Heart right ventricle (tissue), 16 donors: ENCODE measurements at regions not wholly inside any gene's neighbourhood (a gene's known extent, or its start where the extent isn't known, plus 50 kb on each side); places are given as distances from the start of the nearest gene placed in this dataset.

Experiments used
- ATAC-seq, 8 donors: fragments of 200-7000 bp; cut with Tn5 transposase; one replicate each; pipeline ENCODE4 v1.9.1; 2020; ENCODE audit warnings: mild to moderate bottlenecking in 8 of 8, moderate library complexity in 8 of 8, moderate number of reproducible peaks in 1 of 8
- DNase-seq, 2 donors: peaks; one replicate each; pipeline ENCODE4 v3.0.0-alpha.2; 2020
- H3K27ac ChIP-seq, 10 donors: fragments of 200-600 bp; sonication (generic) in 2 of 10; one replicate each; pipeline versions ENCODE4 v1.5.0 to v1.8.0; 2020 to 2022; ENCODE audit warnings: mild to moderate bottlenecking in 3 of 10
- H3K27me3 ChIP-seq, 7 donors: fragments of 200-600 bp; one replicate each; pipeline ENCODE4 v1.8.0; 2021 to 2022; ENCODE audit warnings: mild to moderate bottlenecking in 2 of 7
- H3K36me3 ChIP-seq, 9 donors: fragments of 200-600 bp; sonication (generic) in 1 of 9; one replicate each; pipeline versions ENCODE4 v1.5.0 to v1.8.0; 2020 to 2022; ENCODE audit warnings: mild to moderate bottlenecking in 2 of 9
- H3K4me1 ChIP-seq, 9 donors: fragments of 200-600 bp; sonication (generic) in 1 of 9; one replicate each; pipeline versions ENCODE4 v1.5.0 to v1.8.0; 2020 to 2022; ENCODE audit warnings: mild to moderate bottlenecking in 4 of 9
- H3K4me3 ChIP-seq, 10 donors: fragments of 200-600 bp; sonication (generic) in 2 of 10; one replicate each; pipeline versions ENCODE4 v1.5.0 to v1.8.0; 2020 to 2022; ENCODE audit warnings: mild to moderate bottlenecking in 7 of 10, moderate library complexity in 2 of 10
- H3K9me3 ChIP-seq, 11 donors: fragments of 200-600 bp in 10 of 11; sonication (generic) in 2 of 11; one replicate each; pipeline versions ENCODE4 v1.5.0 to v1.8.0; 2013 to 2022; ENCODE audit warnings: mild to moderate bottlenecking in 2 of 11, control low read depth in 1 of 11, moderate library complexity in 1 of 11
- CTCF ChIP-seq, 9 donors: fragments of 200-600 bp; sonication (generic) in 2 of 9; IDR thresholded peaks; one replicate each; pipeline versions ENCODE4 v1.5.0 to v1.8.0; 2021 to 2022; ENCODE audit warnings: antibody characterized with exemption in 9 of 9, mild to moderate bottlenecking in 5 of 9, moderate library complexity in 1 of 9
- WGBS, 2 donors: extraction: QIAGEN DNeasy Blood & Tissue Kit; methylation state at CpG; one replicate each; pipeline ENCODE4 v1.1.7; 2013; ENCODE audit warnings: inconsistent platforms in 1 of 2; 5-methylcytosine and 5-hydroxymethylcytosine counted together
- intact Hi-C, 10 donors: fragments of 100-400 bp; cut with DNase I; formaldehyde crosslinking; loops; one replicate each; pipeline versions ENCODE4 v1.11.1 to v1.14.2; 2022
- donor health status: Arrhythmogenic right ventricular cardiomyopathy.
- donor health status: ischemic (EF 13 %, LVEDD 7.1; RV severe dilation, severe dysfunction).
- donor health status: healthy with polysubstance abuse.
- donor health status: DM: no; HTN: yes; CAD: no.
- donor health status: DM: no; HTN: no; CAD: no.
- donor health status: ischemic (EF 25% LVEDD 6.9; RV normal size, moderate dysfunction).
- donor health status: ischemic (EF 25% LVEDD 5.7; RV mildly dilated, moderate dysfunction).
- donor health status: healthy.
- donor health status: DM: yes; HTN: yes; CAD: no.
- donor health status: Ischemic cardiomyopathy.
- donor health status: ischemic (EF 35%, LVEDD 5.7; RV mildly dilated, moderate dysfunction).
- donor health status: nonischemic (EF 11% LVEDD 7.7; RV severe dilation, severe dysfunction).
- donor health status: DM: yes; HTN: yes; CAD: no.
- donor health status: PGD.
- donor health status: ischemic (EF 29% LVEDD 5.4; RV normal size, mild dysfunction).
- donor health status: nonischemic (EF 23%, LVEDD 6.1; RV moderate dilation, normal function).

DNA sequence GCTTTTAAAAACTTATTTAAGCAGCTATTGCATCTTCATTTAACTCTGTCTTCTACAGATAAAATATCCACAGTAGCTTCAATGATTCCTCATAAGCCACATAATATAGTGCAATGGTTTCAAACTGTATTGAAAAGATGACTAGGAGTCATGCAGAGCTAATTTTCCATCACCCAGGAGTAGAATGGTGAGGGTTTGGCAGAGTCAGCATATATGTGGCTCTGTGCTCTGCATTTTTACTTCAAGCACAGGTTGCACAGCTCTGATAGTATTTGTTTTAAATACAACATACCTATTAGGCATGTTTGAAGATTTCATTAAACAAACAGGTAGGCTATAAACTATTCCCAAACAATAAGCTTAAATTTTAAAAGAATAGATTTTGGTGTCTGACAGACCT lies 731.9 kb upstream of the VRK2 start:
- H3K4me1 ChIP-seq, result no peaks in the 10 kb centered on the region
- no peaks in the 10 kb centered on the region for H3K36me3 ChIP-seq
- no peak for TF ChIP-seq CTCF (IDR thresholded peaks at IDR 0.05)
- H3K4me3 ChIP-seq, result no peak overlapping the region
- no peaks in the 10 kb centered on the region for H3K27me3 ChIP-seq
- ATAC-seq (no peak), DNase-seq (no peak)
- peaks cover 0 to 4% (median 0%) of the 10 kb centered on the region in 11 donors for H3K9me3 ChIP-seq
- H3K27ac ChIP-seq, result no peak overlapping the region
- intact Hi-C loops, result no loop called here

GRCh38 chr2:57330447-57330846 lies 716.2 kb upstream of the VRK2 start:
- intact Hi-C loops, result no loop called here
- Histone ChIP-seq H3K27me3 (no peaks in the 10 kb centered on the region), H3K4me3 (no peak overlapping the region), H3K27ac (no peak overlapping the region), H3K9me3 (peaks cover 0 to 7% (median 0%) of the 10 kb centered on the region in 11 donors), H3K4me1 (no peaks in the 10 kb centered on the region), H3K36me3 (no peaks in the 10 kb centered on the region)
- TF ChIP-seq CTCF (IDR thresholded peaks at IDR 0.05), result no peak
- DNase-seq, result no peak
- ATAC-seq, result no peak
- WGBS, 2 donors, result 16 to 24% methylated on average over 2 of the region's 2 CpGs

- no peaks in the 10 kb centered on the region for H3K4me1 ChIP-seq
- H3K4me3 ChIP-seq, result no peak overlapping the region
- H3K27me3 ChIP-seq, result no peaks in the 10 kb centered on the region
- ATAC-seq (no peak), DNase-seq (no peak)
- no peak overlapping the region for H3K27ac ChIP-seq
- 84 to 86% methylated on average over 1 of the region's 1 CpG for WGBS, 2 donors
- no peaks in the 10 kb centered on the region for H3K36me3 ChIP-seq
- no peak for TF ChIP-seq CTCF (IDR thresholded peaks at IDR 0.05)
- intact Hi-C loops, result no loop called here
- peaks cover 0 to 11% (median 0%) of the 10 kb centered on the region in 11 donors for H3K9me3 ChIP-seq
Measured at GRCh38 chr2:57333221-57333620, 713.4 kb upstream of the VRK2 start.

DNA sequence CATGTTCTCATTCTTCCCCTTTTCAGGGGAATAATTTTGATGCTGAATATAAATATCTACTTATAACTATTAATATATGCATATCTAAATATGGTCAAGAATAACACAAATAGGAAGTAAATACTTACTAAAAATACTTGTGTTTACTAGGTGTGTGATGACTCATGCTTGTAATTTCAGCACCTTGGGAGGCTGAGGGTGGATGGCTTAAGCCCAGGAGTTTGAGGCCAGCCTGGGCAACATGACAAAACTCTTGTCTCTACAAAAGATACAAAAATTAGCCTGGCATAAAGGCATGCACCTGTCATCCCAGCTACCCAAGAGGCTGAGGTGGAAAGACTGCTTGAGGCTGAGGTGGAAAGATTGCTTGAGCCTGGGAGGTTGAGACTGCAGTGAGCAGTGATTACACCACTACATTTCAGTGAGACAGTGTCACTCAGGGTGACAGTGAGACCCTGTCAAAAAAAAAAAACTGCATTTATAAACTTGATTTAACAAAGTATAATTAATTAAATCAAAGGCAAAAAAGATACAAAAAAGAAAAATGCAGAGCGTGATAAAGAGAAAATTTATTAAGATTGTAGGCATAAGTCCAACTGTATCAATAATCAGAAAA lies 703.1 kb upstream of the VRK2 start:
- no peak for TF ChIP-seq CTCF (IDR thresholded peaks at IDR 0.05)
- 81 to 97% methylated on average over 1 of the region's 1 CpG for WGBS, 2 donors
- Histone ChIP-seq H3K27ac (no peak overlapping the region), H3K27me3 (no peaks in the 10 kb centered on the region), H3K9me3 (peaks cover 0 to 35% (median 0%) of the 10 kb centered on the region in 11 donors), H3K4me1 (no peaks in the 10 kb centered on the region), H3K36me3 (no peaks in the 10 kb centered on the region), H3K4me3 (no peak overlapping the region)
- intact Hi-C loops, result no loop called here
- DNase-seq, result no peak
- ATAC-seq, result no peak
